Tongue (tissue), 1 donor: ENCODE measurements at regions not wholly inside any gene's neighbourhood (a gene's known extent, or its start where the extent isn't known, plus 50 kb on each side); places are given as distances from the start of the nearest gene placed in this dataset.
"Not testable (repeated sequence)": the region's sequence is repeated elsewhere in the genome, so short reads cannot be mapped to it uniquely, and the experiment has no call there.

ENCODE experiments used
- DNase-seq: peaks from one replicate; pipeline ENCODE4 v3.0.0-alpha.2; 2015

GRCh38 chr2:181790716-181791649 is 100.5 kb upstream of the ITPRID2 start:
- no peak for DNase-seq

GRCh38 chr2:181792906-181793305 is 98.6 kb upstream of the ITPRID2 start:
- no peak for DNase-seq

DNA sequence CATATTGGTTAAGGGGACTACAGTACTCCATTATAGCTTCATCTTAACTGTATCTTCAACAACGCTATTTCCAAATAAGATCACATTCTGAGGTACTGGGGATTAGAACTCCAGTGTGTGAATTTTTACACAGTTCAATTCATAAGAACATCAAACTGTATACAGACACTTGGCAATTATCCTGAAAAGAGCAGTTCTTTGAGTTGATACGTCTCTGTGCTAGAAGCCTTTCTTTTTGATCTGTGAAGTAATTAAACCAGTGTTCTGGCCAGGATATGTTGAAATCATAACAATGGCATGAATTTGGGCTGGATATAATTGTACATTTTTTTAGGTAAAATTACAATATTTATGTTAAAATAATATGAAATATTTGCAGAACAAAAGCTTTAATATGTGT is 93.5 kb upstream of the ITPRID2 start:
- no peak for DNase-seq

- not testable (repeated sequence) for DNase-seq
Observed at GRCh38 chr2:181802300-181802699, 89.2 kb upstream of the ITPRID2 start.

DNA sequence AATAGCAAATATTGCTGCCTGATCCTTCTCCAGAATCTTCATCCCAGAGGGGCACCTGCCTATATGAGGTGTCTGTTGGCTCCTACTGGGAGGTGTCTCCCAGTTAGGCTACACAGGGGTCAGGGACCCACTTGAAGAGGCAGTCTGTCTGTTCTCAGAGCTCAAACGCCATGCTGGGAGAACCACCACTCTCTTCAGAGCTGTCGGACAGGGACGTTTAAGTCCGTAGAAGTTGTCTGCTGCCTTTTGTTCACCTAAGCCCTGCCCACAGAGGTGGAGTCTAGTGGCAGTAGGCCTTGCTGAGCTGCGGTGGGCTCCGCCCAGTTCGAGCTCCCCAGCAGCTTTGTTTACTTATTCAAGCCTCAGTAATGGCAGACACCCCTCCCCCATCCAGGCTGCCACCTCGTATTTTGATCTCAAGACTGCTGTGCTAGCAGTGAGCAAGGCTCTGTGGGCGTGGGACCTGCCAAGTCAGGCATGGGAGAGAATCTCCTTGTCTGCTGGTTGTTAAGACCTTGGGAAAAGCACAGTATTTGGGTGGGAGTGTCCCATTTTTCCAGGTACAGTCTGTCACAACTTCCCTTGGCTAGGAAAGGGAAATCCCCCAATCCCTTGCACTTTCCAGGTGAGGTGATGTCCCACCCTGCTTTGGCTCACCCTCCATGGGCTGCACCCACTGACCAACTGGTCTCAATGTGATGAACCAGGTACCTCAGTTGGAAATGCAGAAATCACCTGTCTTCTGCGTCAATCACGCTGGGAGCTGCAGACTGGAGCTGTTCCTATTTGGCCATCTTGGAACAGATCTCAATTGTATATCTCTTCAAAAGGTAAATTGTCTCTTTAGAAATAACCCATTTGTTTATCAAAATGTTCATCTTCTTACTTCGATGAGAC is 87.4 kb upstream of the ITPRID2 start:
- not testable (repeated sequence) for DNase-seq

DNA sequence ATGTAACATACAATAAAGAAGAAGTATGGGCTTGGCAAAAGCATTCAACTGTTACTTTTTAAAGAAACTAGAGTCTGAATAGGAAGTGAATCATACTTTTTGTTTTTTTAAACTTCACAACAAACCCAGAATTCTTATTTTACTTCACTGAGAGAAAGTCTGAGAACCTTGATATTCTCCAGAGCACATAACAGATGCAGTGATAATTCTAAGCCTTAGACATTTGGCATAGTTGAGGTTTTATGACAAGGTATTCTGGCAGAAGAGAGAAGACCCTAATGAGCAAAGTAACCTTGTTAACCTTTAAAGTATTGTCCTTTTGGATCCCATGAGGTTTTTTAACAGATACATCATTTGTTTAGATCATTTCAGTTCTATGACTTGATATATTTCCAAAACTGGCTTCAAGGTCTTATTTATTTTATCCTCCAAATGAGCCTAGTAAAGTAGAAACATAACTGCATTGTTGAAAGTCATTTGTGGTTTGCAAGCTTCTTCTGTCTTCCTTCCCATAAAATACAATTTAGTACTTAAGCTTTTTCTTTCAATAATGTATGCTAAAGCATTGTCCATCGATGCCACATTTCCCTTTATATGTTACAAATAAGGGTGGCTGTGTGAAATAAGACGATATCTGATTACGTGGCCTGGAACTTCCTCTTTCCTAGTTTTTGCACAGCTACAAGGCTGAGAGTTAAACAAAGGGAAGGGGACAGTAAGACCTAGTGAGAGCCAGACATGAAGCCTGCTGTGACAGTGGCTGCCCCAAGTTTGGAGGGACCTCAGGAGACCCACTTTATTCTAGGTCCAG is 86.1 kb upstream of the ITPRID2 start:
- DNase-seq, result peak; percentile 73

GRCh38 chr2:181806039-181806392 is 85.5 kb upstream of the ITPRID2 start:
- DNase-seq, result no peak

DNA sequence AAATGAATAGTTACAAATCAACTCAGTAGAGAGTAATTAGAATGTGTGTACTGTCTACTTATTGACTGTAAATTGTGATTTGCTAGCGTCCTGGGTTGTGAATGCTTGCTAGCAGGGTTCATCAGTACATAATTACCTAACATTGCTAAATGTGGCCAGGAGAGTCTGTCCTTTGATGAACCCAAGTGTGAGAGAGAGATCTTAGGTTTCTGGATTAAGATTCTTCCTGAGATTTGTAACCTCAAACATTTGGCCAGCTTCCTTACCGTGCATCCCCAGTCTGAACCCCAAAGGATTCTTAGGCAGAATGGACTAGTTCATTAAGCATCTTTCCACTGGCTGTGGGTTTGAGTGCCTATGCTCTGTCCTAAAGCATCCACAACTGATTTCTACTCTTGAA is 84.0 kb upstream of the ITPRID2 start:
- DNase-seq, result no peak

GRCh38 chr2:181810823-181811695 is 80.5 kb upstream of the ITPRID2 start:
- no peak for DNase-seq

DNA sequence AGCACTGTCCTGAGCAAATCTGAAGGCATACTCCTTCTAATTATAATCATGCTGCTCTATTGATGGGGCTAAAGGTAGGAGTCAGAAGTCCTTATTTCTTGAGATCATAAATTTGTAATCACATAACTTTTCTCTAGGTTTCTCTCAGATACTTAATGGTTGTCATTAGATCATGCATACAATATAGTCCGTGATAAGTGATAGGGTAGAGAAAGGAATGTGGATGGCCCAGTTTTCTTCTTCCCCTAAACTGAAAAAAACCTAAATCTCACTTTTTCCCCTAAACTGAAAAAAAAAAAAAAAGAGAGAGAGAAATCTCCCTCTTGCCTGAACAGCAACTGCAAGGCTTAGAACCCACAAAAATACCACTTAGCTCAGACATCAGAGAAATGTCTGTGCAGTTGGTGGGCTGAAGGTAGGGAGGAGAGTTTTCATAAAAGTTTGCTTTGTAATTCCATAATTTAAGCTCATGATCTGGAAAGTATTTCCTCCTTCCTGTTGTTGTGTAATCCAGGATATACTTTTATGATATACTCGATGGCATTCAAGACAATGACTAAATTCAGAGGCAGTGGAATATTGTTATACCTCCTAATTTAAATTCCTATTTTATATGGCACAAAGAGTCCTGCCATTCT is 79.3 kb upstream of the ITPRID2 start:
- DNase-seq, result no peak

DNA sequence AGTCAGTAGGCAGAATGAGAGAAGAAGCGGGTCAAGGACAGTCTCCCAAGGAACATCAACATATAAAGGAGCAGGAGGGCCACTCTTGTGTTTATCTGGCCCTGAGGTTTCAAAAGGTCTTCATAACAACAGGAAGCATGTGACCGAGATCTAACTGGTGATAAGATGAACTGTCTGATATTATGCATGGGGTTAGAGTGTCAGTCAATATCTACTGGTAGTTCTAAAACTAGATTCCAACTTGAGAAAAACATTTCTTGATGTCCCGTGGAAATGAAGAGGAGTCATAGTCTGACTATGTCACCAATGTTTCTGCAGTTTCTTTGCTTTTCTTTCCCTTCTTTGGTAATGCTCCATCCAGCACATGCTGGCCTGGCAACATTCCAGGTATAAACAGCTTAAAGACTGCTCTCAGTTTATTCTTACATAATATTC is 77.5 kb upstream of the ITPRID2 start:
- peak; percentile 56 for DNase-seq

DNA sequence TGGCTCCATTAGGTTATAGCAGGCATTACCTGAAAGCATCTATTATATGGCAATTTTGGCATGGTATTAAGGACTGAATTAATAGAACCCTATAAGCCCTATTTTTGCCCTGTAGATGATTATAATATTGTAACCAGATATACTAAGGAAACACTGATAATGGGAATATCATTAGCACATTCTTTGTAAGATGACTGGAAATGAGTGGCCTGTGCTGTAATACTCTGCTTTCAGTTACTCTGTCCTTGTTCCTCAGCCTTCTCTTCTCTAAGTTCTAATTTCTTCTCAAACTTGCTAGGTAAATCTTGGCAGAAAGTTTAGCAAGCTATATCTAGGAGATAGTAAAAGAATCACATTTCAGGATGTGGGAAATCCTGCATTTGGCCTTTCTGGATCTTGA is 74.0 kb upstream of the ITPRID2 start:
- no peak for DNase-seq

GRCh38 chr2:181818058-181818680 is 73.4 kb upstream of the ITPRID2 start:
- DNase-seq, result no peak

DNA sequence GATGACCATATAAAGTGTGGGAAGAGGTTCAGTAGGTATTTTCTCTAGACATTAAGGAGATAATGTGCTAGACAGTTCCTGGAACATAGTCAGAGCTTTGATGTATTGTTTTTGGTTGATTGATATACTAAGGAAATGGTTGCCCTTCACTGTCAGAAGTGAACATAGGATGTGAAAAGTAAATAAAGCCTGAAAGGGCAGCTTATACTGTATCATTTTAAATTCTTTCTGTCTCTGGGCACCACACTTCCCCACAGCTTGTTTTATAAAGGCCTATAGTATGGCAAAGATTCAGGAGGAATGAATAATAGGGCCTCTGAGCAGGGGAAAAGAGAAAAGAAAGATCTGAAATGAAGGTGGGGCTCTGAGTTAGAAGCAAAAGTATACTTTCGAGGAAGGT is 72.7 kb upstream of the ITPRID2 start:
- no peak for DNase-seq

- no peak for DNase-seq
Observed at GRCh38 chr2:181821049-181821448, 70.5 kb upstream of the ITPRID2 start.

DNA sequence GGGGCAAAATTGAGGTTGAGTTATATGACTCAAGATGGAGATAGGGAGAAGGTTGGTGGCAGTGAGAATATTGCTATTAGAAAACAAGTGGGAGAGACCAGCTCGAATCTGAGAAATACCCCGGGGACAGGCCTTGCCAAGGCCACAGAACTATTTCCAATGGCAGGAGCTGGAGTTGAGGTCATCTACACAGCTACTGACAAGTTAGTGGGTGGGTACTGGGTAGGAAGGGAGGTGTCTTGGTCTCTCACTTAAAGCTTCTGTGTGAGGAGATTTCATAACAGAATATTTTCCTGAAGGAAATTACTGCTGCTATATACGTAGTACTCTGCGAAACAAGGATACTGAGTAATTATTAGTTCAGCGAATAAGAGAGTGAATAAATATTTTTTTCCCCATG is 69.4 kb upstream of the ITPRID2 start:
- no peak for DNase-seq

GRCh38 chr2:181823405-181823804 is 68.1 kb upstream of the ITPRID2 start:
- DNase-seq, result no peak

GRCh38 chr2:181828122-181828705 is 63.3 kb upstream of the ITPRID2 start:
- DNase-seq, result no peak

DNA sequence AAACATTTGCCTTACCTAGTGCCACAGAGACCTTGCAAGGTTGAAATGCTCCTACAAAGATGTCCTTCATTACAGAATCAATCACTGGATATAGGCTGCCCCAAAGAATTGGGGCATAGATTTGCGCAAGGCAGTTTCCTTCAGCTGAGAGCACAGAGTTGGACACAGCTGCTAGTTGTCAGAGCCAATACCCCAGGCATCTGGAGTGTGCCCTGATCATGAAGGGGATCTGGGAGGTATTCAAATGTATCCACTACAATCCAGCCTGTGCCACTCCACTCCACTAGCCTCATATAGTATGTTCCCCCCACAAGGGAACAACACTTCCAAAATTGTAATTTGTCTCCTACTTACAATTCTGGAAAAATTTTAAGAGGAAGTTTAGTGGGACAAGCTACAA is 62.3 kb upstream of the ITPRID2 start:
- no peak for DNase-seq

DNA sequence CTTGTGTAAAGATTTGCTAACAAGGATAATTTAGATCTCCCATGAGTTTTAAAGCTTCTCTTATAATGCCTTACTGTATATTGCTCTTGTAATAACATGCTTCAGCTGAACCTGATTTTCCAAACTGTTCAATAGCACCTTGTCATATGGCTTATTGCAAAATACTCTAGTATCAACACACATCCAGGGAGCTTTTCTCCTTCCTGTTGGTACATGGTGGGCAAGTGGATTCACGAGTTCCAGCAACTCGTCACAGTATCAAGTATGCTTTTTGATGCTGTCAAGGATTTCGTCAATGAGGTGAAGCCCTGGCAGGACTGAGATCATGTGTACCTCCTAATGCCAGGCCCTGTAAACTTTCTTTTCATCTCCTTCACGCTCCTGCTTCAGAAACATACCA is 59.5 kb upstream of the ITPRID2 start:
- DNase-seq, result no peak
